HG03432 (cell line): ENCODE measurements at regions not wholly inside any gene's neighbourhood (a gene's known extent, or its start where the extent isn't known, plus 50 kb on each side); places are given as distances from the start of the nearest gene placed in this dataset.
"Not testable (repeated sequence)": the region's sequence is repeated elsewhere in the genome, so short reads cannot be mapped to it uniquely, and the experiment has no call there.

Experiments
- ATAC-seq: cut with Tn5 transposase; IDR thresholded peaks from one replicate; pipeline ENCODE4 v1.9.1; 2021; ENCODE audit warnings: mild to moderate bottlenecking, moderate library complexity; ENCODE audit not compliant: unreplicated experiment

DNA sequence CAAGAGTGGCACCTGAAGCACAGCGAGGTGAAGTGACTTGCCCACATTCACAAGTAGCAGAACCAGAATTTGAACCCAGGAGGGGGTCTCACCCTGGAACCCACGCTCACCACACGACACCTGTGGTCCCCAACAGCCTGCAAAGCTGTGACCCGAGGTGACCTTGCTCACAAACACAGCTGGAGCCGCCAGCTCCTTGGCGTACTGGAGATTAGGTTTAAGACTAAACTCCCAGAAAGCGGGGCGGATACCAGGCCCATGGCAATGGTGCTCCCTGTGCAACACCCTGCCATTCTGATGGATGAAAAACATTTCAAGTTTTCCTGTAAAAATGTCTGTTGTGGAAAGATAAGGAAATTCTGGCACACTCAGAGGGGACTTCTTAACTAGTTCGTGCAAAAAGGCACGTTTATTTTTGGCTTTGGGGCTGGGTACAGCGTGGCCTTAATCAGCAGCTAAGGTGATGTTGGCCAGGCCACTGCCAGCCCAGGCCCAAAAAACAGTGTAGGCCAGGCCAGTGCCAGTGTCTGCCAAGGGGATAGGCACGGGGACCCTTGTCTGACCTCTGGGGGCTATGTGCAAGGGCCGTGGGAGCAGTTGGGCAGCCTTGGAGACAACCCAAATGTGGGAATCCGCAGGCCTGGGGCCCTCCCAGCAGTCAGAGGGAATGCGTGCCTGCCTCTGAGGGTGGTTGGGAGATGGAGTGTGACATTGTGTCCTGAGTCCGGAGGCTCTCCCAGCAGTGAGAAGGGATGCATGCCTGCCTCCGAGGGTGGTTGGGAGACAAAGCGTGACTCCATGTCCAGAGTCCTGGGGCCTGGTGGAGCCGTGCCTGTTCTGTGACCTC, 185.0 kb upstream of the HS6ST1 start:
- no peak for ATAC-seq

DNA sequence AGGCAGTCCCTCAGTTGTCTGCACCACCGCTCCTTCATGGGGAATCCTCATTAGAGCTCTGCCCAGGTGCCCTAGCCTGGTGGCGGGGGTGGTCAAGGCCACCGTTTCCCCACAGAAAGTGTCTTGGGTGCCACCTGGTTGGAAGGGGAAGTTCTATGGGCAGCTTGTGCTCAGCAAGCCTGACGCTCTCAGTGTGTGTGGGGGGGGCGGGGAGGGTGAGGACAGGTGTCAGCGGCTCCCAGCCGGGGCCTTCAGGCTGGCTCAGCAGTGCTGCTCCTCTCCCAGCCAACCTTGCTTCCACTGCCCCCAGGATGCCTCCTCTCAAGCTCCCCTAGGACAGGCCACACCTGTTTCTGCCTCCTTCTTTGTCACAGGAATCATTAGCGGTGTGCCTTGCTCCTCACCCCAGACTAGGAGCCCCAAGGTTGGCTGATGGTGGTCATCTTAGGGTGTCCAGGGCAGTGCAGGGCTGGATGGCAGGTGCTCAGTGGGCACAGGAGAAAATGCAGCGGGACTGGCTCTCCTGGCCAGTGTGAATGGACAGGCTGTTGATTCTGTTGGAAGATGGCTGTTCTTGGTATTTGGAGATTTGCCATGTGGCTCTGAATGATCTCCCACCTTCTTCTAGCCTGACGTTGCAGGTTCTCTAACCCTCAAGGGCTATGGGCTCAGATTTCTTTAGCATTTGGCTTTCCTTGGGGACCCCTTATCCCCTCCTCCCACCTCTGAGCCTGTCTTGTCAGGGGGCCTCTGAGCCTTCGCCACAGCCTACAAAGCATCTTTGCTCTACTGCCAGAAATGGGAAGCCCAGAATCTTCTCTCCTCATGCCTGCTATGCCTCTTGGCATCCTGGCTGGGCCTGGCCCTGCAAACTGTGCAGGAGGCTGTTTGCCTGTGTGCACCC, 185.8 kb upstream of the HS6ST1 start:
- peak; percentile 61 for ATAC-seq

DNA sequence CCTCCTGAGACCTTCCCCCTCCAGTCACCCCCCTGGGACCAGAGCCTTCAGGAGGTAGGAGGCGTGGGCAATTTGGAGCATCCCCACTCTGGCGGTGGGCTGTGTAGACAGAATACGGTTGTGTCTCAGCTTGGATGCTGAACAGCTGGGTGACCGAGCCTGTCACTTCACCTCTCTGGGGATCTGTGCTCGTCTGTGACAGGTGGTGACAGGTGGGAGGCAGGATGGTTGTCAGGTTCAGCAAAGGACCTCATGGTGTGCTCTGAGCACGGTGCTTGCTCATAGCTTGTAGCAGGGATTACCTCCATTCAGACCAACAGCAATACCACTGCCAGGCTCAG, 186.5 kb upstream of the HS6ST1 start:
- no peak for ATAC-seq

DNA sequence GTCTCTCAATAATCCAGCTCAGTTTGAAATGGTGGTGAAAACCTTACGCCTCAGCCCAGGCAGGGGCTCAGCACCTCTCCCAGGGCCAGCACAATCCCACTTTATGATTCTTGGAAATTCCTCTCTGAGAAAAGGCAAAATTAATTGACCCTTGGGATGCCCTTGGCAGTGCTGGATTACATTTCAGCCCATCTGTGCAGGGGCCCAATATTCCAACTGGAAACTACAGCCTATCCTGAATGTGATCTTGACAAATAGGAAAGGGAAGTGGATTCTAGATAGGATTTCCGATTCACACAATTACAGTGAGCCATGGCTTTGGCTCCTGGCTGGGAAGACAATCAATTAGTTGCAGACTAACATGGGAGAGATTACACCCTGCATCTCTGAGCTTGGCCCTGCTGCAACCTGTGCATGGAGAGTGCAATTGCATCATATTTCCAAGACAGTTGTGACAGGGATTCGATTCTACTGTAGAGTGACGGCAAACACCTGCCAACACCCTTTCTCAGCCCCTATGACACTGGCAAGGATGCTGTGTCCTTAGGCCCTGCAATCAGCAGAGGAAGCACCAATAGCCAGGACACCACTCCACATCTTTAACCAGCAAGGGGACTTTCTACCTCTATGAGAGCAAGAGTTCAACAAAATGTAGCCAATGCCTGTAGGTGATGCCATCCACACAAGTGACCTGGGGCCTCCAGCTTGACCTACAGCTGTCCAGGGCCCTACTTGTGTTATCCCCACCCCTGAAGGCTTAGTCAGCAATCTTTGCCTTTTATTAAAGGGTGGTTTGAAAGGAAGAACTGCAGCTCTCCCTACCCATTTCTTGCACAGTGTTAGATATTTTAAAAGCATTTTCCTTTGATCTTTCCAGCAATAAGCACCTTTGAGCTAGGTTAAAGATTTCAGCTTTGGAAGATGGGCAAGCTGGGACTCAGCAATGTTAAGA, 187.2 kb upstream of the HS6ST1 start:
- no peak for ATAC-seq

DNA sequence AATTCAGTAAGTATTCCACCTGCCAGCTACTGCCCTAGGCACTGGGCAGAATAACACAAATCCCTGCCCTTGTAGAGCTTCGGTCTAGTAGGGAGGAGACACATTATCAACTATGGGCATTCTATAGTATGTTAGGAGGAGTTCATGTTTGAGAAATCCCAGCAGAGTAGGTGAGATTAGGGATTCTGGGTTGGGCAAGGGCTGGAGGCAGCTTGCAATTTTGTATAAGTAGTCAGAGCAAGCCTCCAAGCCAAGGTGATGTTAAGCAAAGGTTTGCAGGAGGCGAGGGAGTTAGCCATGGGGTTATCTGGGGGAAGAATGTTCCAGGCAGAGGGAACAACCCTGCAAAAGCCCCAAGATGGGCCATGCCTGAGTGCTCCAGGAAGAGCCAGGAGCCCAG, 187.9 kb upstream of the HS6ST1 start:
- ATAC-seq = no peak

DNA sequence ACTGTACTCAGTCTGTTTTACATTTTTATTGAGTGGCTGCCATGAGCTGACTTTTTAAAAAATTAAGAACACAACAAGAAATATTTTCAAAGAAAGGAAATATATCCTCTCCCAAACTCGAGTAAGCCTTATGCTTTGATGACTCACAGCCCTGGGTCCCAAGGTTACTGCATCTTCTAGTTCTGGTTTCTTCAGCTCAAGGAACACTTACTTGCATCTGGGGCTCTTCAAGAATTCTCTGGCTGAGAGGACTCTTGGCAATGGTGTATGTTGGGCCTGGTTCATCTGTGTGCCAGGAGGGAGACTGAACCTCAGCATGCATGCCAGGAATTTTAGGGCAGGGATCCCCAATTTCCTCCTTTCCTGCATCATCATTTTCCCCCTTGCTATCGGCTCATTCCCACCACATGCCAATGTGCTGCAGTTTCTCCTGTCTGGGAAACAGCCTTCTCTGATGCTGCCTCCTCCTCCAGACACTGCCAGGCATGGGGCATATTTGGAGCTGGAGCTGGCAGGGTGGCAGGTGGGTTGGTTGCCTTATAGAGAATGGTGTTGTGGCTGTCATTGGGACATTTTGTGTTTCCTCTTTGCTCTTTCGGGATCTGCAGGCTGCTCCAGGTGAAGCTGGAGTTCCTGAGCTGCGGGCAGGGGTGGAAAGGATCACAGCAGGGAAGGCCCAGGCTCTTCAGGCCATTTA, 192.2 kb upstream of the HS6ST1 start:
- ATAC-seq = no peak

DNA sequence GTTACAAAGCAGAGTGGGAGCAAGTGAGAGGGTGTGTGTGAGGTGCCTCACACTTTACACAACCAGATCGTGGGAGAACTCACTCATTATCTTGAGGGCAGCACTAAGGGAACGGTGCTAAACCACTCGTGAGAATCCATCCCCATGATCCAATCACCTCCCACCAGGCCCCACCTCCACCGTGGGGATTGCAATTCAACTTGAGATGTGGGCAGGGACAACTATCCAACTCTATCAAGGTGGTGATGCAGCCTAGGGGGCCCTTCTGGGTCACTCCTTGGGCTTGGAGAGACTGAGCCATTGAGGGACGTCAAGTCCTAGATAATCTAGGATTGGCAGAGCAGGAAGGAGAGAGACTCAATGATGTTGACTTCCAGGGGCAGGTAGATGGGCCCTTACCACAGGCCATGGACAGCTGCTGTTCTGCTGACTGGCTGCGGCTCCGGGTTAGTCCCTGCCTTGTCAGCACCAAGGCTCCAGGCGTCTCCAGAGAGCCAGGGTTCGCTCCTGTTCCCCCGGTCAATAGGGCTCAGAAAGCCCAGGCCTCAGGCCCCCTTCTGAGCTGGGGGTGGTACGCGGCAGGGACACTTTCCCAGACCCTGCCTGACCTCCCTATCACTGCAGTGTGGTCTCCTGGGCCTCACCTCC, 193.2 kb upstream of the HS6ST1 start:
- ATAC-seq = no peak

DNA sequence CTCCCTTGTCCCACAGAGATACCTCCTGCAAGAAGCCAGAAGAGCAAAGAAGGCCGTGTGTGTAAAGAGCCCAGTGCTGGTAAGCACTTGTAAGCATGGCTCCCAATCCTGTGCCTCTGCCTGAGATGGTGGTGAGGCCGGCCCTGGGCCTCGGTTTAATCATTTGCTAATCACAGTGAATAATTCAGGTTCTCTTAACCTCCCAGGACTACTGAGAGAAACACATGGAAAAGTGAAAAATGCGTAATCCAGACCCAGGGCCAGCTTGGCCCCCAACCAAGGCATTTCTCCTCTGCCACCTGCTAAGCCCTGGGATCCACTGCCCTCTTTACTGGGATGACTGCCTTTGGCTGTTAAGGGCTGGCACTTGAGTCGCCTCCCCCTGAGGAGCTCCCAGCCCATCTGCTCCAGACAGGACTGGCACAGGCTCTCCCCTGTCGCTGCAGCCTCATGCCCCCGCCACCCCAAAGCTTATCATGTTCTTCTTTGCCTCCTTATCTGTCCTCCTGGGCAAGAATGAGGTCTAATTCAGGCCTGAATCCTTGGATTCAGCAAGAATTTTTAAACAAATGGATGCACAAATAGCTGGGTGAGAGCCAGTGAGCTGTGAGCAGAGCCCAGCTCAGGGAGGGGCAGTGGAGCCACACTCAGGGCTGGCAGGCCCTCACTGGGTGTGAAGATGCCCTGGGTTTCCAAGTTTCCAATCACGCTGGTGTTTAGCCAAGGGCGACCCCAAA, 193.9 kb upstream of the HS6ST1 start:
- no peak for ATAC-seq

DNA sequence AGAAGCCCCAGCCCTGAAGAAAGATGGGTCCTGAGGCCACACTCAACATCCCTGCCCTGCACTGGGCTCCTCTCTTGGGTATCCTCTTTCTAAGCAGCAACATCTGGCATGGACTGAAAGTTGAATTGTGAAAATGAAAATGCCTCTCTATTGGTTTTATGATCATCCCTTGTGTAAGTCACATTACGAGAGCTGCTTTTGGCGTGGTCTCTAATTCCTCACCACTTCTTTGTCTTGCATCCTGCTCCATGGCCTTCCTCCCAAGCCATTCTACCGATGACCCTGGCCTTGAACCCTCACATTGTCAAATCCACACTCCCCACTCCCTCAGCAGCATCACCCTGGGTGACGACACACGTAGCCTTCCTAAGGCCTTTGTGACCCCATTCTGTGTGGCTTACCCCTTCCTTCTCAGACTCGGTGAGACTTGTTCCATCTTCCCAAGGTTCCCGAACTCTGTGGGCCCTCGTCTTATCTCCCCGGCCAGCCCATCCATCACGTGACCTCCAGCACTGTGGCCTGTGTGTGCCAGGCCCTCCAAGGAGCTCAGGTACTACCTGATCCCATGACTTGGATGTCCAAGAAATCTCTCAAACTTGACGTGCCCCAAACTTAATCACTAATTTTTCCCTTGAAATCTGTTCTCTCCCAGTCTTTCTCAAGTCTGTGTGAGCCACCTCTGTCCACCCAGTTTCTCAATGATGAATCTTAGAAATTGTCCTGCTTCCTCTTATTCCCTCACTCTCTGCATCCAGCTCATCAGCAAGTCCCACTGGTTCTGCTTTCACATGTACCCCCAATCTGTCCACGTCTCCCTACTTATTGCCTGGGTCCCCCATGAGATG, 194.7 kb upstream of the HS6ST1 start:
- ATAC-seq = peak; percentile 48

DNA sequence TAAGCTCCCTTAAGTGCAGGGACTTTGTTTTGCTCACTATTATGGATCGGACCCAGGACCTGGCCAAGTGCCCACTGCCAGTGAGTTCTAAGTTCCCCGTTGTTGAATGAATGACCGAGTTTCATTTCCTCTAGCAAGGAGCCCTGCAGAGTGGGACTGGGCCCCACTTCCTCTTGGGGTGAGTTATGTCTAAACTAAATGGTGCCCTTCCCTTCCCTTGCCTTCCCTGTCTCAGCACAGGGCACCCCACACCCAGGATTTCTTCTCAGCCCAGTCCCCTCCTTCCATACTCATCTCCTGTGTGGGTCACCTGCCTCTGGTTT, 195.3 kb upstream of the HS6ST1 start:
- peak; percentile 78 for ATAC-seq

DNA sequence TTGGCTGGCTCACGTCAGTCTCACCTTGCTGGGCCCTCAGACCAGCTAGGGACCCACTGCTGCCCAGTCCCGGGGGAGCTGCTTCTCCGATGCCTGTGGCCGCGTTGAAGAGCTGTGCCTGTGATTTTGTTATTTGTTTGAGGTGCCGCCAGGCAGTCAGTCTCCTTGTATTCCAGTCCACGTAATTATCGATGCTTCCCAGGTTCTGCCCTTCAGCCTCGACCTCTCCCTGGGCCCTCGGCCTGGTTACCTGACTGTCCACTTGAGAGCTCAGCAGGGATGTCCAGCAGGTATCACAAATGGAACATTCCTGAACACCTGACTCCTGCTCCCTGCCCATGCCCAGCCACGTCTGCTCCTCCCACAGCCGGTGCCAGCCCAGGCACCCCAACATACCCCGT, 195.9 kb upstream of the HS6ST1 start:
- ATAC-seq = no peak

DNA sequence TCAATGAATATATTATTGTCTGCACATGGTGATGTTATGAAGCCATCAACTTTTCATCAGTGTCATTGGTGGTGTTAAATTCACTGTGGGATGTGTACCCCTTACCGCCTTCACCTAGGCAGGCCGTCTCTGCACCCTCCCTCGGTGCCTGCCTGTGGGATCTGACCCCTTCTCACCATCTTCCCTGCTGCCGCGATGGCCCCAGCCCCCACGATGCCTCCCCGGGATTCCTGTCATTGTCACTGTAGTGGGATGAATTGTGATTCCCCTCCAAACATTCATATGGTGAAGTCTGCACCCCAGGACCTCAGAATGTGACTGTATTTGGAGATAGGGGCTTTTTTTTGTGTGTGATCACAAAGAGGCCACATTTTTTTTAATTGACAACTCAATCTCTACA, 198.3 kb upstream of the HS6ST1 start:
- ATAC-seq = no peak

DNA sequence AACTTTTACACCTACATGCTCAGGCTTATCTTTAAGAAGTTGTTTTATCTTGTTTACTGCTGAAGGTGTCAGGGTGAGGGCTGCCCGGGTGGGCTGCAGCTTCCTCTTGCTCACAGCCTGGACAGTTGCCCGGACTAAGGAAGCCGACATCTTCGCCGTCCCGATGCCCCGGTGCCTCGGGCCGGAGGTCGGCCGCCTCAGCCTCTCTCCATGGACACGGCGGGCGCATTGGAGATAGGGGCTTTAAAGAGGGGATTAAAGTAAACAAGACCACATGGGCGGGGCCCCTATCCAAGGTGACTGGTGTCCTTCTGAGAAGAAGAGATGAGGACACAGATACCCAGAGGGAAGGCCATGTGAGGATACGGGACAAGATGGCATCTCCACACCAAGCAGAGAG, 200.4 kb upstream of the HS6ST1 start:
- not testable (repeated sequence) for ATAC-seq

DNA sequence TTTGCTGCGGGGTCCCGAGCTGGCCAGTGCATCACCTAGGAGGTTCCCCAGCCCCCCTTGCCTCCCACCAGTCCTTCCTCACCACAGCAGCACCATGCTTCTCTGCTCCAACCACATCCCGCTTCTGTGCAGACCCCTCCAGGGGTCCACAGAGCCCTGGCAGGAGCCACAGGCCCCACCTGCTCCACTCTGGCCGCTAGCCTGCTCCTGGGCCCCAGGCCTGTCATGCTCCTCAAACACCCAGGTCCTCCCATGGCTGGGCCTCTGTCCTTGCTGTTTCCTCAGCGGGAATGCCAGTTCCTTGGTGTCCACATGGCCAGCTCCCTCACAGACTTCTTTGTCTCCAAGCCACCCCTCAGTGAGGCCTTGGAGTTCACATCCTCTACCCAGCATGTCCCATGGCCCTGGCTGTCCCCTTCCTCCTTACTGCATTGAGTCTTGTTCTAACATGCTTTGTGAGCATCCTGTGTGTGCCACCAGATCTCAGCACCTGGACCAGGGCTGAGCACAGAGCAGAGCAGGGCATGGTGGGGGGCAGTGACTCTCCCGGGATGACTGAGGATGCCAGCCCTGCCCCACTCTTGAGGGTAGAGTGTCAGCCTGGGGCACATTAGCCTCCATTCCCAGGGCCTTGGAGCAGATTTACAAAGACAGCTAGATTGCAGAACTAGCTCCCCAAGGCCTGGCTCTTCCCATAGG, 201.0 kb upstream of the HS6ST1 start:
- ATAC-seq = no peak

DNA sequence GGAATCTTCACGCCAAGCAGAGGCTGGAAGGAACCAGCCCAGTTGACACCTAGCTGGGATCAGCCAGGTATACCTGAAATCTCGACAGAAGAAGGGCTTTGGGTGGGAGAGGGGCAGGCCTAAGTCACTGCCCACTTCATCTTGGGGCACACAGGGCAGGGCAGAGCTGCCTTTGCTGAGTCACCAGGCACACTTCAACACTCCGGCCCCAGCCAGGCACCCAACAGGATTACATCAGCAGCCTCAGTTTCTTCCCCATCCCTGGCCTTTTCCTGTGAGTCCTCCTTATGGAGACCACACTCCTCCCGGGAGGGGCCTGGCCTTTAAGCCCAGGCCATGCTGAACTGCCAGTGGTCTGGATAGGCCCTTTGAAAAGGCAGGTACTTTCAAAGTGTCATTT, 201.7 kb upstream of the HS6ST1 start:
- peak; percentile 14 for ATAC-seq

DNA sequence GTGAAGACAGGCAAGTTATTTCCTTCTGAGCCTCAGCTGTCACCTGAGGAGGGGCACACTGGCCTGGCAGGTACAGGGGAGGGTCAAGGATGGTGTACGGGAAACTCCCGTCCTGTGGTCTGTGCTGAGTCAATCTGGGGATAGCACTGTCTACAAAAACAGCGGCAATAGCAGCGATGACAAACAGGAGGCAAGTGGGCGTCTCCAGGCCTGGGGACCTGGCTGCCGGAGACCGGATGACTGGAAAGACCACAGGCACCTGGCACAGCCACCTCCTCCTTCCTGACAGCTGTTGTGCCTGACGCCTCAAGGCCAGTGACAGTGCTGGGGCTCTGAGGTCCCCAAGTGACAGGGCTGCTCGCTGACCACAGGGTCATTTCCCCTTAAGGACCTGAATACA, 202.1 kb upstream of the HS6ST1 start:
- peak; percentile 93 for ATAC-seq

DNA sequence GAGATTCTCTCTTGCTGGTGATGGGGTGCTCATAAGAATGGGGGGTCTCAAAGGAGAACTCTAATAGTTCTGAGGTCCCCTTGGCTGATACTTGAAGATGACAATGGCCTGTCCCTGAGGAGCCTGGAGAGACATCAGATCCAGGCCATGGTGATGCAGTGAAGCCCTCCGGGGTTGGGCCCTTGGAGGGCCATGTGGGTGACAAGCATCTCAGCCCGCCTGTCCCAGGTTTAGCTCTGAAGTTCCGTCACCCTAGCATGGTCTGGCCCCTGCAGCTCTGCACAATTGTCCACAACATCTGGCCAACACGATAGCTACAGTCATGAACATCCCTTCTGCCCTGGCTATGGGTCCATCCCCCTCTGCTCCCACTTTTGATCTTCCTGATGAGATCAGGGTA, 202.8 kb upstream of the HS6ST1 start:
- ATAC-seq = no peak

DNA sequence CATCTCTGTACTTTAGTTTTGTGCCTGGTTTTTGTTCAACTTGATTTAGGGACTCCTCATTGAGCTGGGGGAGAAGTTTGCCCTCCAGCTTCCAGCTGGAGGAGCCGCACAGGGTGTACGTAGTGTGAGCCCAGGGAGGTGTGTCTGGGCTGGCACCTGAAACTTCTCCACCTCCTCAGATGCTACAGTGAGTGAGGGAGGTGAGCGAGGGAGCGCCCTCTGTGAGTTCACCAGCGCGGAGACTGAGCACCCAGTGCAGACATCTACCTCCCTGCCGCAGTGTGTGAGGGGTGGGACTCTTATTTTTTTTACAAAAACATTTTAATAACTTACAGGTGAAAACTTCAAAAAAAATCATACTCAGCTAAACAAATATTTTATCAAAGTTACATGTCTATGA, 204.2 kb upstream of the HS6ST1 start:
- ATAC-seq = no peak
